Kidney (tissue), 13 donors: ENCODE measurements at regions not wholly inside any gene's neighbourhood (a gene's known extent, or its start where the extent isn't known, plus 50 kb on each side); places are given as distances from the start of the nearest gene placed in this dataset.

Experiments used
- DNase-seq, 5 donors: peaks; one replicate each; pipeline ENCODE4 v3.0.0-alpha.2; 2013 to 2020
- FAIRE-seq: peaks from 2 replicates; lab custom pipeline; 2012; peaks lifted over from hg19 to GRCh38; lab: Jason Lieb, UNC
- H3K27ac ChIP-seq, 2 donors: one replicate each; pipeline ENCODE4 v1.7.0; 2013; ENCODE audit warnings: low read depth in 2 of 2, low read length in 2 of 2, inconsistent platforms in 1 of 2
- H3K27me3 ChIP-seq: one replicate; pipeline ENCODE4 v1.7.1; 2013; ENCODE audit warnings: low read length, inconsistent platforms; ENCODE audit not compliant: control insufficient read depth, insufficient read depth
- H3K36me3 ChIP-seq, 3 donors: one replicate each; pipeline versions ENCODE4 v1.7.0 to v1.7.1; 2013; ENCODE audit warnings: low read length in 3 of 3, control low read depth in 1 of 3, inconsistent platforms in 1 of 3; ENCODE audit not compliant: insufficient read depth in 3 of 3, control insufficient read depth in 2 of 3
- H3K4me1 ChIP-seq, 3 donors: one replicate each; pipeline versions ENCODE4 v1.7.0 to v1.7.1; 2013; ENCODE audit warnings: low read length in 3 of 3, inconsistent platforms in 1 of 3, low read depth in 1 of 3; ENCODE audit not compliant: control insufficient read depth in 2 of 3, insufficient read depth in 2 of 3
- H3K4me3 ChIP-seq, 3 donors: one replicate each; pipeline versions ENCODE4 v1.7.0 to v1.8.1; 2013; ENCODE audit warnings: low read length in 3 of 3, control low read depth in 1 of 3, inconsistent platforms in 1 of 3
- H3K9ac ChIP-seq, 3 donors: one replicate each; pipeline versions ENCODE4 v1.7.0 to v1.7.1; 2013; ENCODE audit warnings: low read length in 3 of 3, control low read depth in 1 of 3, inconsistent platforms in 1 of 3
- H3K9me3 ChIP-seq, 3 donors: one replicate each; pipeline versions ENCODE4 v1.7.0 to v1.7.1; 2013; ENCODE audit warnings: low read length in 3 of 3, control low read depth in 1 of 3, inconsistent platforms in 1 of 3; ENCODE audit not compliant: control insufficient read depth in 2 of 3, insufficient read depth in 1 of 3
- CTCF ChIP-seq: IDR thresholded peaks from 3 replicates; pipeline ENCODE4 v1.5.1; 2012; ENCODE audit warnings: mild to moderate bottlenecking, moderate library complexity, borderline replicate concordance; ENCODE audit not compliant: insufficient read depth; ENCODE audit errors: extremely low read depth
- intact Hi-C: fragments of 100-400 bp; cut with DNase I; formaldehyde crosslinking; loops from one replicate; pipeline ENCODE4 v1.11.1; 2022
- donor health status: control.
- donor health status: control.
- donor health status: control.
- donor health status: control.
- donor health status: control.
- donor health status: DM: yes; HTN: yes; CAD: no.
- donor health status: Normal renal cell carcinoma (clear cell type).

- intact Hi-C loops = no loop called here
- H3K9ac ChIP-seq = no peak overlapping the region
- H3K36me3 ChIP-seq = no peaks in the 10 kb centered on the region
- TF ChIP-seq CTCF = no peak
- no peak overlapping the region for H3K4me3 ChIP-seq
- no peak for FAIRE-seq
- H3K4me1 ChIP-seq = no peaks in the 10 kb centered on the region
- no peak for DNase-seq
- no peak overlapping the region for H3K27ac ChIP-seq
- H3K9me3 ChIP-seq = no peaks in the 10 kb centered on the region
- H3K27me3 ChIP-seq = no peaks in the 10 kb centered on the region
Observed at GRCh38 chr10:43818687-43819086, 170.0 kb upstream of the ZNF32 start.

GRCh38 chr10:43817368-43817767 lies 168.7 kb upstream of the ZNF32 start:
- H3K9ac ChIP-seq = no peak overlapping the region
- intact Hi-C loops = no loop called here
- H3K27ac ChIP-seq = no peak overlapping the region
- no peaks in the 10 kb centered on the region for H3K9me3 ChIP-seq
- H3K36me3 ChIP-seq = no peaks in the 10 kb centered on the region
- TF ChIP-seq CTCF = no peak
- FAIRE-seq = no peak
- H3K4me1 ChIP-seq = no peaks in the 10 kb centered on the region
- no peak for DNase-seq
- H3K4me3 ChIP-seq = no peak overlapping the region
- no peaks in the 10 kb centered on the region for H3K27me3 ChIP-seq

GRCh38 chr10:43816351-43817321 lies 168.0 kb upstream of the ZNF32 start:
- H3K36me3 ChIP-seq = no peaks in the 10 kb centered on the region
- no peaks in the 10 kb centered on the region for H3K27me3 ChIP-seq
- no peaks in the 10 kb centered on the region for H3K4me1 ChIP-seq
- DNase-seq (peak in 1 of 5 donors; percentile 39), FAIRE-seq (no peak)
- H3K9ac ChIP-seq = no peak overlapping the region
- intact Hi-C loops = no loop called here
- H3K9me3 ChIP-seq = no peaks in the 10 kb centered on the region
- H3K27ac ChIP-seq = no peak overlapping the region
- H3K4me3 ChIP-seq = no peak overlapping the region
- no peak for TF ChIP-seq CTCF
